OCI-LY3 (cell line): ENCODE measurements at regions not wholly inside any gene's neighbourhood (a gene's known extent, or its start where the extent isn't known, plus 50 kb on each side); places are given as distances from the start of the nearest gene placed in this dataset.

Experiments
- CTCF ChIP-seq: fragments of 200-600, 300-600 bp; sonication (generic); IDR thresholded peaks from 2 replicates; pipeline ENCODE4 v1.5.1; 2014; ENCODE audit warnings: antibody characterized with exemption, low read length, low read depth
- EZH2phosphoT487 ChIP-seq: fragments of 200-600 bp; shearing (Covaris generic); IDR thresholded peaks from 2 replicates; pipeline ENCODE4 v1.6.1; 2018; ENCODE audit warnings: antibody characterized with exemption, mixed run types, low read depth

- TF ChIP-seq CTCF (no peak), EZH2phosphoT487 (no peak)
Observed at GRCh38 chr7:157476654-157477549, 140.1 kb downstream of the DNAJB6 start.
